ENCODE measurements at regions not wholly inside any gene's neighbourhood (a gene's known extent, or its start where the extent isn't known, plus 50 kb on each side); places are given as distances from the start of the nearest gene placed in this dataset.

- ChIA-PET CTCF (no interaction called here), POLR2A (no interaction called here)
These were observed 85.2 kb downstream of the MDH1 start for GRCh38 chr2:63673865-63674533.

GRCh38 chr2:63675026-63675425 is 86.3 kb downstream of the MDH1 start:
- ChIA-PET CTCF (interaction anchor here (0.7 to 0.8 kb wide), 2 partner anchors 24 to 222 kb away, joined by 3 read pairs; no protein-coding TSS in a partner anchor), POLR2A (no interaction called here)
- no peak overlapping the region for H3K4me3 ChIP-seq (ENCODE audit: low read depth, low read length)

More at GRCh38 chr2:63673865-63674533, 85.2 kb downstream of the MDH1 start:
- no peak for TF ChIP-seq CTCF (IDR thresholded peaks at IDR 0.05; ENCODE audit: insufficient read depth, low read length, missing control alignments)
- H3K4me3 ChIP-seq (ENCODE audit: low read depth, low read length) = no peak overlapping the region
- no peak for DNase-seq (ENCODE audit: low read depth, low spot score)

GRCh38 chr2:63676135-63676534 is 87.4 kb downstream of the MDH1 start:
- POLR2A ChIA-PET = no interaction called here
- no peak for DNase-seq (ENCODE audit: low read depth, low spot score)
- CTCF ChIA-PET = interaction anchor here (1.9 to 4.6 kb wide), 3 partner anchors 12 to 22 kb away, joined by 4 to 19 read pairs (median 11); no protein-coding TSS in a partner anchor
- no peak for TF ChIP-seq CTCF (IDR thresholded peaks at IDR 0.05; ENCODE audit: insufficient read depth, low read length, missing control alignments)
- no peak overlapping the region for H3K4me3 ChIP-seq (ENCODE audit: low read depth, low read length)

More at GRCh38 chr2:63675026-63675425, 86.3 kb downstream of the MDH1 start:
- DNase-seq (ENCODE audit: low read depth, low spot score) = no peak
- no peak for TF ChIP-seq CTCF (IDR thresholded peaks at IDR 0.05; ENCODE audit: insufficient read depth, low read length, missing control alignments)

GRCh38 chr2:63678085-63678484 is 89.3 kb downstream of the MDH1 start:
- no peak overlapping the region for H3K4me3 ChIP-seq (ENCODE audit: low read depth, low read length)
- POLR2A ChIA-PET = interaction anchor here (0.9 to 1.5 kb wide), 2 partner anchors 12 to 163 kb away, joined by 3 to 4 read pairs; partner anchors contain the start of gene UGP2
- no peak for DNase-seq (ENCODE audit: low read depth, low spot score)
- CTCF ChIA-PET = interaction anchor here (1.2 to 4.6 kb wide), 3 partner anchors 12 to 20 kb away, joined by 3 to 32 read pairs (median 19); no protein-coding TSS in a partner anchor
- TF ChIP-seq CTCF (IDR thresholded peaks at IDR 0.05; ENCODE audit: insufficient read depth, low read length, missing control alignments) = no peak

GRCh38 chr2:63678551-63678950 is 89.8 kb downstream of the MDH1 start:
- H3K4me3 ChIP-seq (ENCODE audit: low read depth, low read length) = no peak overlapping the region
- ChIA-PET CTCF (interaction anchor here (1.2 to 4.6 kb wide), 4 partner anchors 8 to 20 kb away, joined by 3 to 32 read pairs (median 11); no protein-coding TSS in a partner anchor), POLR2A (interaction anchor here (0.9 to 1.5 kb wide), 2 partner anchors 12 to 163 kb away, joined by 3 to 4 read pairs; partner anchors contain the start of gene UGP2)
- no peak for TF ChIP-seq CTCF (IDR thresholded peaks at IDR 0.05; ENCODE audit: insufficient read depth, low read length, missing control alignments)
- no peak for DNase-seq (ENCODE audit: low read depth, low spot score)

- DNase-seq (ENCODE audit: low read depth, low spot score) = no peak
- ChIA-PET POLR2A (interaction anchor here (0.9 to 1.5 kb wide), 2 partner anchors 13 to 162 kb away, joined by 3 to 4 read pairs; partner anchors contain the start of gene UGP2), CTCF (interaction anchor here (1.2 to 4.6 kb wide), 5 partner anchors 9 to 181 kb away, joined by 3 to 32 read pairs (median 5); no protein-coding TSS in a partner anchor)
- no peak overlapping the region for H3K4me3 ChIP-seq (ENCODE audit: low read depth, low read length)
- no peak for TF ChIP-seq CTCF (IDR thresholded peaks at IDR 0.05; ENCODE audit: insufficient read depth, low read length, missing control alignments)
These were observed 90.6 kb downstream of the MDH1 start for GRCh38 chr2:63679252-63679855.

Data from AG04449 (cell line).